Retinal pigment epithelial cell (primary cell): ENCODE measurements at regions not wholly inside any gene's neighbourhood (a gene's known extent, or its start where the extent isn't known, plus 50 kb on each side); places are given as distances from the start of the nearest gene placed in this dataset.
"Not testable (repeated sequence)": the region's sequence is repeated elsewhere in the genome, so short reads cannot be mapped to it uniquely, and the experiment has no call there.

ENCODE experiments used
- DNase-seq: peaks from one replicate; pipeline ENCODE4 v3.0.0-alpha.2; 2010; ENCODE audit warnings: low read depth
- H3K4me3 ChIP-seq: 2 replicates; pipeline ENCODE4 v1.5.1; 2011; ENCODE audit warnings: mild to moderate bottlenecking, low read length, control low read depth, moderate library complexity
- TF ChIP-seq, protein P1 (sequence below): conservative IDR thresholded peaks from 2 replicates; pipeline ENCODE4 v1.5.1; 2011; ENCODE audit warnings: low read depth, low read length, control low read depth, inconsistent platforms

DNA sequence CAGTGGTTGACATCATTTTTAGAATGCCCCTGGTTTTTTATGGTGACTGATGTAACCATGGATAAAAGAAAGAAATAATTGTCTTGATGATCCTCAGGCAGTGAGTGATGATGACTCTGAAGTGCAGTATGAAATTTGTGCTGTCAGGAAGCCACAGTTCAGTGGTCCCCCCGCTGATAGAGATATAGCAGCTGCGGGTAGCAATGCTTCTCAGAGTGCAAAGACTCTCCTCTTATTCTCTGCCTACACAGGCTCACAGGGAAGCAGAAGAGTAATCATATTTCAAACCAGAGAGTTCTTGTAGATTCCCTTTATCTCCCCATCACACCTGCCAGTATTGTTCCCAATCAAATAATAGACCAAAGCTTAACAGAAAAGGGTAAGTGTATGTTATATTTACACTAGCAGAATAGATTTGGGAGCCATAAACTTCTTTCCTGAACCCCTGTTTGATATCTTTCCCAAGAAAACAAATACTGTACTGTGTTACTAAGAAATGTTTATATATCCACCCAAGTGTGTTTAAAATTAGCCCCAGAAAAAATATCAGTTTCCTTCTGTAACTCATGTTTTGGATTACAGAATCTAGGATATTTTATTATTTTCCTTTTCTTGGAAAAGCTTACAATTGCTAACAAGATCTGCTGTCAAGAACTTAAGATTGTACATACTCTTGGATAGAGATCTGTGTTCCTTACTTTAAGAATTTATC lies 1817.4 kb upstream of the FLRT2 start:
- no peak overlapping the region for H3K4me3 ChIP-seq
- no peak for DNase-seq
- TF ChIP-seq, protein P1, sequence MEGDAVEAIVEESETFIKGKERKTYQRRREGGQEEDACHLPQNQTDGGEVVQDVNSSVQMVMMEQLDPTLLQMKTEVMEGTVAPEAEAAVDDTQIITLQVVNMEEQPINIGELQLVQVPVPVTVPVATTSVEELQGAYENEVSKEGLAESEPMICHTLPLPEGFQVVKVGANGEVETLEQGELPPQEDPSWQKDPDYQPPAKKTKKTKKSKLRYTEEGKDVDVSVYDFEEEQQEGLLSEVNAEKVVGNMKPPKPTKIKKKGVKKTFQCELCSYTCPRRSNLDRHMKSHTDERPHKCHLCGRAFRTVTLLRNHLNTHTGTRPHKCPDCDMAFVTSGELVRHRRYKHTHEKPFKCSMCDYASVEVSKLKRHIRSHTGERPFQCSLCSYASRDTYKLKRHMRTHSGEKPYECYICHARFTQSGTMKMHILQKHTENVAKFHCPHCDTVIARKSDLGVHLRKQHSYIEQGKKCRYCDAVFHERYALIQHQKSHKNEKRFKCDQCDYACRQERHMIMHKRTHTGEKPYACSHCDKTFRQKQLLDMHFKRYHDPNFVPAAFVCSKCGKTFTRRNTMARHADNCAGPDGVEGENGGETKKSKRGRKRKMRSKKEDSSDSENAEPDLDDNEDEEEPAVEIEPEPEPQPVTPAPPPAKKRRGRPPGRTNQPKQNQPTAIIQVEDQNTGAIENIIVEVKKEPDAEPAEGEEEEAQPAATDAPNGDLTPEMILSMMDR: no peak

DNA sequence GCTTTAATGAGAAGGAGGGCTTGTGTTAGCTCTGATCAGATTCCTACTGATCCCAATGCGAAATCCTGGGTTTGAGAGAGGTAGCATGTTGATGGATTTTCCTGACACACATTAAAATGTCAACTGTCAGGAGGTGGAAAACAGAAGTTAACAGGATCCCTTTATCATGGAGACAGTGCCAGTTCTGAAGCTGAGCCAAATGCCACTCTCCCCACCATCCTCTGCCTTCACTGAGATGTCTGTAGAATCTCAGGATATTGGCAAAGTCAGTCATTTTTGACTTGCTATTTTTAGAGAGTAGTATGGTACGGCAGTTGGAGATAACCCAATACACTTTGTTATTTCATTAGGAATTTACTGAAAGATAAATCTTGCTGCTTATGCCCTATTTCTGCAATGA lies 1816.2 kb upstream of the FLRT2 start:
- no peak overlapping the region for H3K4me3 ChIP-seq
- DNase-seq: no peak
- TF ChIP-seq, protein P1: no peak

DNA sequence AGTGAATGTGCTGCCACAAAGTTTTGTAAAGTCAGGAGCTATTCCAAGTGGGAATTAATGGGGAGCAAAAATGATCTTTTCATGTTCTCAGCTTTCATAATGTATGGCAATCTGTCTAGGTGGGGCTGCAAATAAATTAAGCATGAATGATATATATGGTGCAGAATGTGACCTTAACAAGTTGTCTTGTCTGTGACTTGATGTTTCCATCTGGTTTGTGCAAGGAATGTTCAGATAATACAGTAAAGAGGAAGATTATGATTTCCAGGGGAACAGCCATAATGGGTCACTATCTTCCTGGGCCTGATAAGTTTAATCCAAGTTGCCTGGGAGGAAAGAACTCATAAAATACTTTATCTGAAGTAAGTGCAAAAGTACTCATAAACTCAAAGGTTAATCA lies 1815.8 kb upstream of the FLRT2 start:
- TF ChIP-seq, protein P1: no peak
- no peak for DNase-seq

DNA sequence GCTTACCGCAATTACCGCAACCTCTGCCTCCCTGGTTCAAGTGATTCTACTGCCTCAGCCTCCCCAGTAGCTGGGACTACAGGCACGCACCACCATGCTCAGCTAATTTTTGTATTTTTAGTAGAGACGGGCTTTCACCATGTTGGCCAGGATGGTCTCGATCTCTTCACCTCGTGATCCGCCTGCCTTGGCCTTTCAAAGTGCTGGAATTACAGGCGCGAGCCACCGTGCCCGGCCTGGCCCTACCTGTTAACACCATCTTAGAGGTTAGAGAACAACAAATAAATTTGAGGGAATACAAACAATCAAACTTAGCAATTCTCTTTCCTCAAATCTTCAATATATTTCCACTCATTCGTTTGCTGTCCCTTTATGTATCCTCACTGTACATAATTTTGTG lies 1810.5 kb upstream of the FLRT2 start:
- H3K4me3 ChIP-seq, DNase-seq: not testable (repeated sequence)

More for the DNA sequence above, 1815.8 kb upstream of the FLRT2 start:
- no peak overlapping the region for H3K4me3 ChIP-seq

DNA sequence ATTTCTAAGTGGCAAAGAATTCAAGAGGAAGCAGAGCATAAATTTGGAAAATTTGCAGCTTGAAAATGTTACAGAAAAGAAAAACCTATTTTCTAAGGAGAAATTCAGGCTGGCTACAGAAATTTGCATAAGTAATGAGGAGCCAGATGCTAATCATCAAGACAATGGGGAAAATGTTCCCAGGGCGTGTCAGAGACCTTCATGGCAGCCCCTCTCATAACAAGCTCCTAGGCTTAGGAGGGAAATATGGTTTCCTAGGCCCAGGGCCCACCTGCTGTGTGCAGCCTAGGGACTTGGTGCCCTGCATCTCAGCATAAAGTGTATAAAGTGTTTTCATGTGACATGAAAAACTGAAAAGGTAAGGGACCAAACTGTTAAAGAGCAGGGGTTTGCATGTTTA lies 1796.3 kb upstream of the FLRT2 start:
- TF ChIP-seq, protein P1: no peak
- no peak overlapping the region for H3K4me3 ChIP-seq
- no peak for DNase-seq

DNA sequence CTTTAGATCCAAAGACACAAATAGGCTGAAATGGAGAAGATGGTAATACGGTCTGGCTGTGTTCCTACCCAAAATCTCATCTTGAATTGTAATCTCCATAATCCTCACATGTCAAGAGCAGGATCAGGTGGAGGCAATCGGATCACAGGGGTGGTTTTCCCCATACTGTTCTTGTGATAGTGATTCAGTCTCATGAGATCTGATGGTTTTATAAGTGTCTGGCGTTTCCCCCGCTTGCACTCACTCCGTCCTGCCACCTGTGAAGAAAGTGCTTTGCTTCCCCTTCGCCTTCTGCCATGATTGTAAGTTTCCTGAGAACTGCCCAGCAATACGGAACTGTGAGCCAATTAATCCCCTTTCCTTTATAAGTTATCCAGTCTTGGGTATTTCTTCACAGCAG lies 1795.5 kb upstream of the FLRT2 start:
- peak; percentile 70 for DNase-seq
- H3K4me3 ChIP-seq: no peak overlapping the region
- TF ChIP-seq, protein P1: no peak

DNA sequence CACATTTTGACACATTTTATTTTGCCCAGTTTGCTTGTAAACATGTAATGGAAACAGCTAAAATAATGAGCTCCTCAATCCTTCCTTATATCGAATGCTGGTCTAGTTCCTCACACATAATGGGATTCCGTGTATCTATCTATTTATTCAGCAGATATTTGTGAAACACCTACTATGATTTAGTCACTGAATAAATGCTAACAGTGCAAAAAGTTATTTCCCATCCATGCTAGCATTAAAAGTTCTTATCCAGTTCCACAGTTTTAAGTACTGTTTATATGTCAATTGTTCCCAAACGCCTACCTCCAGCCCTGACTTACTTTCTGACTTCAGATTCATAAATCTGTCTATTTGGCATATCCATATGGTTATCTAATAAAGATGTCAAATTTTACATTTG lies 1788.7 kb upstream of the FLRT2 start:
- TF ChIP-seq, protein P1: no peak
- H3K4me3 ChIP-seq: no peak overlapping the region
- DNase-seq: no peak

DNA sequence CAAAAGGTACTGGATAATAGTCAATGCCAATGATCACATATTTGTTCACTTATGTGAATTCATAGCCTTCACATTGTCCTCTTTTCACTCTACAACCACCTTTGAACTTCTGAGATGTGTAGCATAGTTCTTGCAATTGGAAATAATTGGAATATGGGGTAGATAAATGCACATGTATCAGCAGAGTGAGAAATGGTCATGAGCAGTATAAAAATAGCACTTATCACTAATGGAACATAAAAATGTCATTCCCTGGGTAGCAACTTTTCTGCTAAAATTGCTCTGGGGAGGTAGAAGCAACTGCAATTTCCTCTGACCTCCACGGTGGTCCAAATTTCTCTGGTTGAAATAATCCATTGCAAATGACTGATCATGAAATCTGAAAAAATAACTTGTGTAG lies 1785.7 kb upstream of the FLRT2 start:
- H3K4me3 ChIP-seq: no peak overlapping the region
- TF ChIP-seq, protein P1: no peak

More for the DNA sequence above, 1785.7 kb upstream of the FLRT2 start:
- DNase-seq: no peak
